ENCODE measurements at regions not wholly inside any gene's neighbourhood (a gene's known extent, or its start where the extent isn't known, plus 50 kb on each side); places are given as distances from the start of the nearest gene placed in this dataset.

- no peak for TF ChIP-seq POLR2A (IDR thresholded peaks at IDR 0.05; ENCODE audit: low read length)
- no peak for TF ChIP-seq GATA1 (IDR thresholded peaks at IDR 0.05; ENCODE audit: low read depth, low read length)
Measured at GRCh38 chr15:93417631-93418030, 328.6 kb upstream of the RGMA start.

All from erythroblast (primary cell).